Natural killer cell treated with Interleukin-12 subunit alpha and Interleukin-12 subunit beta and Interleukin-15 and Interleukin-18, amount 100 ng/mL, for 72 hours (primary cell): ENCODE measurements at regions not wholly inside any gene's neighbourhood (a gene's known extent, or its start where the extent isn't known, plus 50 kb on each side); places are given as distances from the start of the nearest gene placed in this dataset.
A peak's percentile ranks its signal among the peaks of the same experiment; 100 is the strongest.
"Not testable (repeated sequence)": the region's sequence is repeated elsewhere in the genome, so short reads cannot be mapped to it uniquely, and the experiment has no call there.

ENCODE experiments used
- ATAC-seq, 2 donors: fragments of 150-1000 bp; cut with Tn5 transposase in 1 of 2; sonication (Bioruptor Pico), chemical (Tn5 transposase) in 1 of 2; 2 replicates each; pipeline ENCODE4 v1.10.0; 2021
- DNase-seq: peaks from one replicate; pipeline ENCODE4 v3.0.0; 2022; ENCODE audit warnings: low spot score
- H3K27ac Mint-ChIP-seq, 2 donors: 1 replicate in 1 of 2; 2 replicates in 1 of 2; pipeline ENCODE4 v1.8.0; 2022; ENCODE audit warnings: mixed read lengths in 2 of 2, mild to moderate bottlenecking in 1 of 2, moderate library complexity in 1 of 2
- H3K27me3 Mint-ChIP-seq, 2 donors: 1 replicate in 1 of 2; 2 replicates in 1 of 2; pipeline ENCODE4 v1.8.0; 2022; ENCODE audit warnings: mixed read lengths in 2 of 2
- H3K36me3 Mint-ChIP-seq: one replicate; pipeline ENCODE4 v1.8.0; 2022; ENCODE audit warnings: mixed read lengths
- H3K4me1 Mint-ChIP-seq, 2 donors: 1 replicate in 1 of 2; 2 replicates in 1 of 2; pipeline ENCODE4 v1.8.0; 2022; ENCODE audit warnings: low read depth in 2 of 2, mixed read lengths in 2 of 2, mild to moderate bottlenecking in 1 of 2
- H3K4me3 Mint-ChIP-seq: one replicate; pipeline ENCODE4 v1.8.0; 2022; ENCODE audit warnings: mixed read lengths
- H3K9me3 Mint-ChIP-seq: 2 replicates; pipeline ENCODE4 v1.8.0; 2022; ENCODE audit warnings: mixed read lengths

DNA sequence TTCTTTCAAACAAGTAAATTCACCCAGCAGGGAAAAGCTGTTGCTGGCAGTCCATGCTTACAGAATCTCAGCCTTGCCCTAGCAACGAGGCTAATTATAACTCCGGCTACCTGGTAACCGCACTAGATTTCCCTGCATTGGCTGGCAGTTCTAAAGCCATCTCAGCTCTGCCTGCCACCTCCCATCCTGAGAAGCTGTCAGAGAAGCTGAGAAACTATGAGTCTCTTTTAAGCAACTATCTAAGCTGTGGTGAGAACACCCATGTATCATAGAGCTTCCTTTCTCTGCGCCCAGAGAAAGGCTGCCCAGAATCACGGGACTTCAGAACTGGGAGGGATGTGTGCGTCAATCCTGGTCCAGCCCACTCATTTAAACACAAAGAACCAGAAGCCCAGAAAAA is 113.9 kb upstream of the NBPF26 start:
- H3K9me3 Mint-ChIP-seq, H3K36me3 Mint-ChIP-seq, H3K4me1 Mint-ChIP-seq, H3K27ac Mint-ChIP-seq, ATAC-seq, H3K4me3 Mint-ChIP-seq, DNase-seq, H3K27me3 Mint-ChIP-seq: not testable (repeated sequence)

DNA sequence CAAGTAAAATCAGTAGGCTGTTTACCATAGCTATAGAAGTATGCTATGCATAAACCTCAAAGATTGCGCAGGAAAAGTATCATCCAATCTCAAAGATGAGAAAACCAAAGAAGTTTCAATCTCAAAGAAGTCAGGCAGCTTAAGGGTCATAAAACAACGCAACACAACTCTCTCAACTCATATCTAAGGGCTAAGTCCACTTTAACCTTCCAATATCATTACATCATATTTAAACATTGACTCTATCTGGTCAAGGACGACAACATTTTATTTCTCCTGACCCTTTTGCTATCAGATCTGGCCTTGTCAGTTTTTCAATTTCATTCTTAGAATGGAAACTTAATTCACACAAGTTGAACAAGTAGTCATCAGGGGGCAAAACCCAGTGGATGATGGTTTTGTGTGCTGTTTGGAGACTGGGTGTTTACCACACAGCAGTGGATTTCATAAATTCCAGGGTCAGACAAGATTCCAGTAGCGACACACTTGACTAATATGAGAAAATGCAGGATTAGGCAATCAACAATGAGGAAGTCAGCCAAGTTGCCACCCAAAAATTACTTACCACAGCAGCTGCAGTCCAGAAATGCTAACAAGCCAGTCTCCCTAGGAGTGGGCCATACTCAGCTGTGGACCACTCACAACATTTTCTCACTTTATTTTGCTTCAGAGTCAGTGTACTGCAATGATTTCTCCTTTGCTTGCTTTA is 108.7 kb upstream of the NBPF26 start:
- H3K27me3 Mint-ChIP-seq, DNase-seq, H3K9me3 Mint-ChIP-seq, H3K36me3 Mint-ChIP-seq, H3K4me3 Mint-ChIP-seq, H3K27ac Mint-ChIP-seq, ATAC-seq, H3K4me1 Mint-ChIP-seq: not testable (repeated sequence)

DNA sequence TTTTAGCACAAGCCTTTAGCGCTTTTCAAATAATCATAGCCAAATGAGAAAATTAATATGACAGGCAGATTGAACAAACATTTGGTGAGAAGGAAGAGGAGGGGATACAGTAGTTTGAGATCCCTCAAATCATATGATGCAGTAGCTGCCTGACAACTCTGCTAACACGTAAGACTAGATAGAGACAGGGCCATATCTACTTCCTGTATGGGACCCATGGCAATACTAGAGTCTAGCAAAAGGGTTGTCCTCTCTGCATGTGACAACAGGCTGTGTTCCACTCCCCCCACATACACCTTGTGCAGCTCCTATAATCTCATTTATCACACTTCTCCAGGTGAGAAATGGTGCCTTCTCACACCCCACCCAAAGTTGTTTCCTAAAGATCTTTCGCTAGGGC is 106.3 kb upstream of the NBPF26 start:
- not testable (repeated sequence) for ATAC-seq, H3K27ac Mint-ChIP-seq, H3K36me3 Mint-ChIP-seq, H3K4me1 Mint-ChIP-seq, DNase-seq, H3K4me3 Mint-ChIP-seq, H3K9me3 Mint-ChIP-seq, H3K27me3 Mint-ChIP-seq

DNA sequence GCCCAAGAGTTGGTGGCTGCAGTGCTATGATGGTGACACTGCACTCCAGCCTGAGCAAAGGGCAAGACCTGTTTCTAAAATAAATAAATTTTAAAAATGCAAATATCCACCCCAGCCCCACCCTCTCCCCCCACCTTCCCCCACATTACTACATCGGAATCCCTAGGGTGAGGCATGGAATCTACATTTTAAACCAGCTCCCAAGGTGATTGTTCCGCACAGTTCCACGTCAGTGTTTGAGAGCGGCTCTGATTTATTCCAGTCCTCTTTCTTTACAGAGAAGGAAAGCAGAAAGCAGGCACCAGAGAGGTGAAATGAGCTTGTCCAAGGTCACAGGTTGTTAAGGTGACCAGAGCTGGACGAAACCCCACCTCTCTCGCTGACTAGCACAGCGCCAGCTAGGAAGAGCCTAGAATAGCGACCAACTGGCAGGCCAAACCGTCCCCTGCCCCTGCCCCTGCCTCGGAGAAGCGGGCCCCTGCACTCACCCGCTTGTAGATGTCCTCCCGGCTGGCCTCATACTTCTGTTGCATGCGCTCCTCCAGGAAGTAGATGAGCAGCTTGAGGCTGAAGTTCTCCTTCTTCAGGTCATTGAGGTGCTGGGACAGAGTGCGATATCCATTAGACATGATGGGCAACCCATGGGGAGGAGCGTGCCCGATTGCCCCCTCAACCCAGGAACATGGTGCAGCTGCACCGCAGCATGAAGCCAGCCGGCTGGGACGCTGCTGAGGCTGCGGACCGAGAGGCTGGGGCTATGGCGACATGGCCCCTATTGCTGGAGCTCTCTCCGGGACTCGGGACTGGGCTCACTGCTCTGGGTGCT is 103.7 kb upstream of the NBPF26 start:
- not testable (repeated sequence) for H3K27me3 Mint-ChIP-seq, H3K9me3 Mint-ChIP-seq, DNase-seq, H3K27ac Mint-ChIP-seq, ATAC-seq, H3K36me3 Mint-ChIP-seq, H3K4me1 Mint-ChIP-seq, H3K4me3 Mint-ChIP-seq

DNA sequence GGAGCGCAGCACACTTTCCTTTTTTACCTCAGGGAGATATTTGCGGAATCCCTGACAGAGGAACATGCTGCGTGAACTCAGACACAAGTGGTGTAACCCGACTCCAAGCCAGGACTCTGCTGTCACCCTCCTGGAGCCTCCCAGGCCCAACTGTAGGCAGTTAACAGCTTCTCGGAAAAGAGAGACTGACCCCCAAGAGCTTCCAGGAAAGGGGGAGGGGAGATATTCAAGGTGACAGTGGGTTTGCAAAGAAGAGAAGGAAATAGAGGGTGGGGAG is 103.1 kb upstream of the NBPF26 start:
- not testable (repeated sequence) for H3K9me3 Mint-ChIP-seq, ATAC-seq, H3K4me3 Mint-ChIP-seq, H3K27ac Mint-ChIP-seq, H3K36me3 Mint-ChIP-seq, H3K4me1 Mint-ChIP-seq, DNase-seq, H3K27me3 Mint-ChIP-seq

DNA sequence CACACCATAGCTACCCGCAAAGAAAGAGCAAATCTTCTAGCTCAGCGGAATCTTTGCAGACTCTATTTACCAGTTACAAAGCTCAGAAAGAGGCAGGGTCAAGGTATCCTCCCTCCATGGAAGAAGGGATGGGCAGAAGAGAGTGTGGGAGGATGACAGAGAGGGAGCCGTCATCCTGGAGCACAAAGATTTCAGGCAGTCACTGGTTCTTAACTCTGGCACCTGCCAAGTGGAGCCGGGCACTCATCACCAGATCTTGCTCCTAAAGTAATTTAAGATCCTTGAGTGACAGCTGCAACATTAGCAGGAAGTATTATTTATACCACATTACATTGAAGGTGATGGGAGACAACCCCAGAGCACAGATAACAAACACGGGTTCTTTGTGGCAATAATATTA is 102.5 kb upstream of the NBPF26 start:
- not testable (repeated sequence) for H3K27me3 Mint-ChIP-seq, H3K36me3 Mint-ChIP-seq, H3K27ac Mint-ChIP-seq, H3K9me3 Mint-ChIP-seq, ATAC-seq, DNase-seq, H3K4me3 Mint-ChIP-seq, H3K4me1 Mint-ChIP-seq

DNA sequence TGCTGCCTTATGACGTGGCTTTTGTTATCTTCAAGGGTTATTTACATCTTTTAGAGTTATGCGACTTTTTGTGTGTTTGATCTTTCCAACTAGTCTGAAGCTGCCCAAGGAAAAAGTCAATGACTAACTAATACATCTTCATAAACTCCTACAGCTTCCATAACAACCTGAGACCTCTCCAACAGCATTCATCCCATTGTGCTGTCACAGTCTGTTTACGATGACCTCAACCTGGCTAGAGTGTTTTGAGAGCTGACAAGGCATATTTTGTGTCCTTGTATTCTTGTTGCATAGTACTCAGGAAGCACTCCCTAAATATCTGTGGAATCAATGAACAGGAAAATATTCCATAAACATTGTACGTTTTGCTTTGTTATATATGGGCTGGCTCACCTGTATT is 100.2 kb upstream of the NBPF26 start:
- not testable (repeated sequence) for ATAC-seq, H3K4me3 Mint-ChIP-seq

DNA sequence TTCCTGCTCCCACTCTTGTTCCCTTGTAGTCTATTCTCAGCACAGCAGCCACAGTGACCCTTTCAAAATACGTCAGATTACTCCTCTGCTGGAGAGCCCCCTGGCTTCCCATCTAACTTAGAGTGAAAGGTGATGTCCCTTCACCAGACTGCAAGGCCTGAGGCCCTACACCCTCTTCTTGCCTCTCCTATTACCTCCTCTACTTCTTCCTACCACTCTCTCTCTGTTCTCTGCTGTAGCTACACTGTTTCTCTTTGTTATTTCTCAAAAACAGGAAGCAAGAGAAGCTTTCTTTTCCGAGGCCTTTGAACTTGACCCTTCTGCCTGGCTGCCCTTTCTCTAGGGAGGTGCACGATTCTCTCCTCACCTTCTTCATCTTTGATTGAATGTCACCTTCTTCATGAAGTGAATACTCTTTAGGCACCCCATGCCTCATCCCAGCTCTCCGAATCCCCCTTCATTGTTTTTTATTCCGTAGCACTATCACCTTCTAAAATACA is 99.1 kb upstream of the NBPF26 start:
- not testable (repeated sequence) for H3K36me3 Mint-ChIP-seq, H3K4me1 Mint-ChIP-seq, H3K27ac Mint-ChIP-seq, ATAC-seq, H3K4me3 Mint-ChIP-seq, H3K27me3 Mint-ChIP-seq, H3K9me3 Mint-ChIP-seq, DNase-seq

More for the DNA sequence above, 100.2 kb upstream of the NBPF26 start:
- DNase-seq, H3K27me3 Mint-ChIP-seq, H3K9me3 Mint-ChIP-seq, H3K36me3 Mint-ChIP-seq, H3K27ac Mint-ChIP-seq, H3K4me1 Mint-ChIP-seq: not testable (repeated sequence)

DNA sequence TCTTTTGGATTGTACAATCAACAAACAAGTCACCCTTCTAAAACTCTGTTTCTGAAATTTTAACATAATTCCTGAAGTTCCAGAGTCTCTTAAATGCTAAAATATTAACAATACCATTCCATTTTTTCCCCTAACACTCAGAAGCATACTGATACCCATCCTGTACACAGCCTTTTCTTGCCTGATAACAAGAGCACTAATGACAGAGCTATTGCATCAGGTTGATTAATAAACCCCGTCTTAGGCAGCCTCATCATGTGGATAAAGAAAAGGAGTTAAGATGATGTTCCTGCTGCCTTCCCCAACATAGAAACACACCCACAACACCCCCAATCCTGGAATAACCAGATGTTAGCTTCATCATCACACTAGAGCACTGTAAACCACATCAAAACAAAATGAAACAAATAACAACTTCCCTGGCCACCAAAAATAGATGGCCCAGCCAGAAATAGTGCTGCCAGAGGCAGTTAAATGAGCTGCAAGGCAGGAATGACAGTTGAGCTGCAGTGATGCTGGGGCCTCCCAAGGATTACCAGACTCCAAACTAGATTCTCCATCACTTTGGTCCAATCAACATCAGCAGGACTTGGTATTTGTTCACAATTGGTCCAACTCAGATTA is 93.8 kb upstream of the NBPF26 start:
- not testable (repeated sequence) for H3K27ac Mint-ChIP-seq, H3K36me3 Mint-ChIP-seq, H3K4me1 Mint-ChIP-seq, ATAC-seq, H3K27me3 Mint-ChIP-seq, H3K9me3 Mint-ChIP-seq, H3K4me3 Mint-ChIP-seq, DNase-seq

DNA sequence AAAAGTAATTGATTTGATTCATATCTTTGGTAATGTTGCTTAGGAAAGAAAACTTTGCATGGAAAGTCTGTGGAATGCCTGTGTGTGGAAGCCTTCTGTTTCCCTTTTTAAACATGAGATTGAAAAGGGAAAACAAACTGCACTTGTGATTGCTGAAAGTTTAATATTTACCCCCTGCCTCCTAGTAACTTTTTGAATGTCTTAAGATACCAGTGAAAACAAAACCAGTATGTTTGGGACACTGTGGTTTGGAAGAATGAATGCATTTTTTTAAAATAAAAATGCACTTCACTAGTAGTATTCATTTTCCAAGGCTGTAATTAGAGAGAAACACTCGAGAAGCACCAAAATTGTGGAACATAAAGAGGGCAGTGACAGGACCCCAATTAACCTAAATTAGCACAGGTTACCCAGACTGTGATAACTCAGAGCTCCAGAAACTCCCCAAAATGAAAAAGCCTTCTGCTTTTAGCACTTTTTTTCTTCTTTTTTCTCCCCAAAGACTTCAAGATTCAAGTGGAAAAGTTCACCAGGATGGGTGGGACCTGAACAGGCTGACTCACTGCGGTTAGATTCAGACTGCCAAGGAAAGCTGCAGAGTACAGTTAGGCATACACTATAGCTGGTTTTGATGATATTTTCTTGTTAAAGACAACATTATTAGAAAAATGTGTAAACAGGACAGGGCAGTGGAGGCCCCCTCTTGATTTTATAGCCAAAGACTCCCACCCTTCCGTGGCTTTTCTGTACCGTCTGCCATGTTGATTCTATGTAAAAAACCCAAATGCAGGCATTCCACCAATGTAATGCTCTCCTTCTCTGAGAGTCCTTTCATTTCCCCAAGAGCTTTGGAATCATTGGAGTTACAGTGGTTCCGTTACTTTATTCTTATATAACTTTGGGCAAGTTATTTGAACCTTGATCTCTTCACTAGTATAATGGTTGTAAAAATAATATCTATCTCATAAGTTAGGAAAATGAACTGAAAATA is 88.6 kb upstream of the NBPF26 start:
- not testable (repeated sequence) for H3K4me1 Mint-ChIP-seq, H3K36me3 Mint-ChIP-seq, DNase-seq, H3K4me3 Mint-ChIP-seq, H3K27ac Mint-ChIP-seq, H3K9me3 Mint-ChIP-seq, ATAC-seq, H3K27me3 Mint-ChIP-seq

DNA sequence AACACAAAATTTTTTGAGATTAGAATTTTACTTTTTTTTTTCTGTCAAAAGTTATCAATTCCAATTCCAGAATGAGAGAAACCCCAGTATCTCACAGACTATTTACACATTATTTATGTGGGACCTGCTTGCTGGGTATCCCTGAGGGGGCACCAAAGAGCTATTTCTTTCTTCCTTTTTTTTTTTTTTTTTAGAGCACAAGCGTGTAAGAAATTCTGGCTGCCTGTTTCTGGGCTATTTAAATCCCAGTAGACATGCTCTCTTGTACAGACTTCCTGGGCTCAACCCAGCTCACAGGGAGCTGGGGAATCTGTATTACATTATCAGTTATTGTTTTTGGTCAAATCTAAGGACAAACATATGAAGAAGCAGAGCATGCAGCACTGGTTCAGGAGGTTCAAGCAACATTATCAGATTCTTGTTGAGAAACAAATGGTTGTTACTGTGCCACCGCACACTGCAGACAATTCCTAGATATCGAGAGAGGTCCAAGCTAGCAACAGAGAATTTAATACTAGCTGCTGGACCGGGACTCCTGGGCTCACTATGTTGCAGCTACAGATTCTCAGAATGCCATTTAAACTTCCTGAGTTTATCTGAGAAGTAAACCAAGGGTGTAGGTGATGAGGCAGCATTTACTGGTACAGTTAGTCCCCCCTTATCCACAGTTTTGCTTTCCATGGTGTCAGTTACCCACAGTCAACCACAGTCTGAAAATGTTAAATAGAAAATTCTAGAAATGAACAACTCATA is 83.3 kb upstream of the NBPF26 start:
- not testable (repeated sequence) for DNase-seq, H3K4me3 Mint-ChIP-seq, H3K27ac Mint-ChIP-seq, H3K4me1 Mint-ChIP-seq, ATAC-seq, H3K9me3 Mint-ChIP-seq, H3K36me3 Mint-ChIP-seq, H3K27me3 Mint-ChIP-seq

DNA sequence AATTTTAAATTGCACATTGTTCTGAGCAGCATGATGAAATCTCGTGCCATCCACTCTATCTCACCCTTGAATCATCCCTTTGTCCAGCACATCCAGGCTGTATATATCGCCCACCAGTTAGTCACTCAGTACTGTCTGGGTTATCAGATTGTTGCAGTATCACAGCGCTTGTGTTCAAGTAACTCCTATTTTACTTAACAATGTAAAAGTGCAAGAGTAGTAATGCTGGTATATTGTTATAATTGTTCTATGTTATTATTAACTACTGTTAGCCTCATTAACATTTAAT is 82.8 kb upstream of the NBPF26 start:
- H3K9me3 Mint-ChIP-seq, H3K27ac Mint-ChIP-seq, H3K36me3 Mint-ChIP-seq, DNase-seq, H3K27me3 Mint-ChIP-seq, H3K4me1 Mint-ChIP-seq, H3K4me3 Mint-ChIP-seq: not testable (repeated sequence)
- peak; percentile 44 to 52 for ATAC-seq

DNA sequence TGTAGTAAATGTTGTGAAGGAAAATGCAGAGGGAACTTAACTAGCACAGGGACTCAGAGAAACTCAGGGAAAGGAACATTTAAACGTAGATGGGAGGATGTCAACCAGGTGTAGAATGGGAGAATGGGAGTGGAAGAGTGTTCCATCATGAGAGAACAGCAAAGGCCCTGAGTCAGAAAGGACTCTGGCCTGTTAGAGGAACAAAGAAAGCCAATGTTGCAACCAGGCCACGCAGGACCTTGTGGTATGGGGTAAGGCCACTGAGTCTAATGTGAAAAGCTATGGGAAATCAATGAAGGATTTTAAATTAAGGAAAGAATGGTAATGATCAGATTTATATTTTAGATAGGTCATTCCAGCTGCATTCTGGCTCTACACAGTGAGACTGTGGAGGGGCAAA is 76.6 kb upstream of the NBPF26 start:
- not testable (repeated sequence) for ATAC-seq, H3K4me3 Mint-ChIP-seq, H3K4me1 Mint-ChIP-seq

More for the DNA sequence above, 76.6 kb upstream of the NBPF26 start:
- H3K36me3 Mint-ChIP-seq, H3K27ac Mint-ChIP-seq, H3K27me3 Mint-ChIP-seq, H3K9me3 Mint-ChIP-seq, DNase-seq: not testable (repeated sequence)
